Hepatocyte (in vitro differentiated cells): ENCODE measurements at regions not wholly inside any gene's neighbourhood (a gene's known extent, or its start where the extent isn't known, plus 50 kb on each side); places are given as distances from the start of the nearest gene placed in this dataset.

Source experiments
- EZH2phosphoT487 ChIP-seq: fragments of 200-600 bp; sonication (generic); IDR thresholded peaks from one replicate; pipeline ENCODE4 v1.6.1; 2018; ENCODE audit warnings: antibody characterized with exemption, mild to moderate bottlenecking, low read depth, moderate library complexity; ENCODE audit not compliant: unreplicated experiment, severe bottlenecking
- TF ChIP-seq, protein P1 (sequence below): fragments of 200-600 bp; sonication (generic); IDR thresholded peaks from 2 replicates; pipeline ENCODE4 v1.5.1; 2016; ENCODE audit warnings: antibody characterized with exemption, mild to moderate bottlenecking; ENCODE audit not compliant: poor library complexity

DNA sequence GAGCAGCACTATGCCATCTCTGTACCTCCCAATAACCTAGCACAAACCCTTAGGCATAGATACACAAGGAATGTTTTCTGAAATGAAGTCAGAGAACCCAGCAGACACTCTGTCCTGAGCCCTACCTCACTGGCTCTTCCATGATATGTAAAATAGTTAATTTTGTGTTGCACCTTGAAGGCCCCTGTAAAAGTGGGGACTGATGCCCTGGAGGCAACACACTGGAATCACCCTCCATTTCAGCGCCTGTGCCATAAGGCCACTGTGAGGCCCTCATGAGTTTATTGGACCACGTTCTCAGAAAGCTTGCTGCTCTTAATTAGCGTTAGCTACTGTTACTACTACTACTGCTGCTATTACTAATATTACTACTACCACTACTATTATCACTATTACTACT is 670.1 kb upstream of the SOX11 start:
- TF ChIP-seq, protein P1, sequence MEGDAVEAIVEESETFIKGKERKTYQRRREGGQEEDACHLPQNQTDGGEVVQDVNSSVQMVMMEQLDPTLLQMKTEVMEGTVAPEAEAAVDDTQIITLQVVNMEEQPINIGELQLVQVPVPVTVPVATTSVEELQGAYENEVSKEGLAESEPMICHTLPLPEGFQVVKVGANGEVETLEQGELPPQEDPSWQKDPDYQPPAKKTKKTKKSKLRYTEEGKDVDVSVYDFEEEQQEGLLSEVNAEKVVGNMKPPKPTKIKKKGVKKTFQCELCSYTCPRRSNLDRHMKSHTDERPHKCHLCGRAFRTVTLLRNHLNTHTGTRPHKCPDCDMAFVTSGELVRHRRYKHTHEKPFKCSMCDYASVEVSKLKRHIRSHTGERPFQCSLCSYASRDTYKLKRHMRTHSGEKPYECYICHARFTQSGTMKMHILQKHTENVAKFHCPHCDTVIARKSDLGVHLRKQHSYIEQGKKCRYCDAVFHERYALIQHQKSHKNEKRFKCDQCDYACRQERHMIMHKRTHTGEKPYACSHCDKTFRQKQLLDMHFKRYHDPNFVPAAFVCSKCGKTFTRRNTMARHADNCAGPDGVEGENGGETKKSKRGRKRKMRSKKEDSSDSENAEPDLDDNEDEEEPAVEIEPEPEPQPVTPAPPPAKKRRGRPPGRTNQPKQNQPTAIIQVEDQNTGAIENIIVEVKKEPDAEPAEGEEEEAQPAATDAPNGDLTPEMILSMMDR, result no peak
- no peak for TF ChIP-seq EZH2phosphoT487
